CD4-positive, alpha-beta T cell (primary cell): ENCODE measurements at regions not wholly inside any gene's neighbourhood (a gene's known extent, or its start where the extent isn't known, plus 50 kb on each side); places are given as distances from the start of the nearest gene placed in this dataset.

ENCODE experiments used
- ATAC-seq: fragments of 200-7000 bp; cut with Tn5 transposase; one replicate; pipeline ENCODE4 v1.10.0; 2022; ENCODE audit warnings: mild to moderate bottlenecking; ENCODE audit not compliant: poor library complexity
- CTCF ChIA-PET: fragments of 350-600 bp; sonication (Branson Sonifier 250); formaldehyde crosslinking; loops from one replicate; lab custom pipeline; 2021; ENCODE audit warnings: antibody characterized with exemption, inconsistent platforms; lab: Charles Lee
- POLR2A ChIA-PET: fragments of 350-600 bp; sonication (Branson Sonifier 250); formaldehyde crosslinking; loops from one replicate; lab custom pipeline; 2021; ENCODE audit warnings: antibody characterized with exemption, inconsistent platforms; lab: Charles Lee
- DNase-seq, 14 experiments: peaks; one replicate each; pipeline ENCODE4 v3.0.0-alpha.2; 2013 to 2020; ENCODE audit warnings: mixed read lengths in 2 of 14
- H3K27ac ChIP-seq, 2 donors: one replicate each; pipeline versions ENCODE4 v1.5.1 to v1.7.0; 2013; ENCODE audit warnings: low read length in 2 of 2, low read depth in 1 of 2, mild to moderate bottlenecking in 1 of 2
- H3K27me3 ChIP-seq, 2 experiments: 1 replicate in 1 of 2; 2 replicates in 1 of 2; pipeline versions ENCODE4 v1.6.1 to v1.7.0; 2013; ENCODE audit warnings: low read length in 2 of 2, control low read depth in 1 of 2, mild to moderate bottlenecking in 1 of 2, moderate library complexity in 1 of 2; ENCODE audit not compliant: insufficient read depth in 2 of 2, control insufficient read depth in 1 of 2
- H3K36me3 ChIP-seq: one replicate; pipeline ENCODE4 v1.6.1; 2013; ENCODE audit warnings: low read length, control low read depth; ENCODE audit not compliant: insufficient read depth
- H3K4me1 ChIP-seq: one replicate; pipeline ENCODE4 v1.6.1; 2013; ENCODE audit warnings: low read length, control low read depth; ENCODE audit not compliant: insufficient read depth
- H3K4me3 ChIP-seq: one replicate; pipeline ENCODE4 v1.5.1; 2013; ENCODE audit warnings: mild to moderate bottlenecking, low read length, moderate library complexity
- H3K9me3 ChIP-seq, 2 experiments: 1 replicate in 1 of 2; 2 replicates in 1 of 2; pipeline versions ENCODE4 v1.6.1 to v1.7.0; 2013; ENCODE audit warnings: low read length in 2 of 2, mild to moderate bottlenecking in 2 of 2, control low read depth in 1 of 2, moderate library complexity in 1 of 2; ENCODE audit not compliant: control insufficient read depth in 1 of 2, insufficient read depth in 1 of 2
- H3K27ac Mint-ChIP-seq: one replicate; pipeline ENCODE4 v1.8.0; 2020; ENCODE audit warnings: mixed read lengths
- H3K27me3 Mint-ChIP-seq: one replicate; pipeline ENCODE4 v1.8.0; 2021; ENCODE audit warnings: mixed read lengths
- H3K36me3 Mint-ChIP-seq: one replicate; pipeline ENCODE4 v1.8.0; 2021; ENCODE audit warnings: low read depth, mixed read lengths
- H3K4me1 Mint-ChIP-seq: one replicate; pipeline ENCODE4 v1.8.0; 2021; ENCODE audit warnings: low read depth, mixed read lengths
- H3K4me3 Mint-ChIP-seq: one replicate; pipeline ENCODE4 v1.8.0; 2020; ENCODE audit warnings: mild to moderate bottlenecking, mixed read lengths
- H3K9me3 Mint-ChIP-seq: one replicate; pipeline ENCODE4 v1.8.0; 2020; ENCODE audit warnings: mixed read lengths
- intact Hi-C, 2 experiments: fragments of 100-400 bp; cut with DNase I in 1 of 2; cut with micrococcal nuclease in 1 of 2; formaldehyde crosslinking; loops; one replicate each; pipeline versions ENCODE4 v1.15.1 to v1.9.0; 2023 to 2025; cut with DNase I, micrococcal nuclease
- TF ChIP-seq, protein P1 (sequence below): fragments of 200-600 bp; IDR thresholded peaks from one replicate; pipeline ENCODE4 v1.8.0; 2022; ENCODE audit warnings: antibody characterized with exemption, mild to moderate bottlenecking

GRCh38 chr21:16269476-16269875 is 539.7 kb downstream of the USP25 start:
- intact Hi-C loops: no loop called here
- ATAC-seq (no peak), DNase-seq (no peak)
- no peak overlapping the region for H3K27ac ChIP-seq
- Mint-ChIP-seq H3K36me3 (no peaks in the 10 kb centered on the region), H3K4me1 (no peaks in the 10 kb centered on the region), H3K4me3 (no peak overlapping the region), H3K9me3 (no peaks in the 10 kb centered on the region), H3K27me3 (no peaks in the 10 kb centered on the region), H3K27ac (no peak overlapping the region)
- ChIA-PET CTCF (no interaction called here), POLR2A (no interaction called here)
- no peaks in the 10 kb centered on the region for H3K4me1 ChIP-seq
- H3K27me3 ChIP-seq: no peaks in the 10 kb centered on the region
- TF ChIP-seq, protein P1, sequence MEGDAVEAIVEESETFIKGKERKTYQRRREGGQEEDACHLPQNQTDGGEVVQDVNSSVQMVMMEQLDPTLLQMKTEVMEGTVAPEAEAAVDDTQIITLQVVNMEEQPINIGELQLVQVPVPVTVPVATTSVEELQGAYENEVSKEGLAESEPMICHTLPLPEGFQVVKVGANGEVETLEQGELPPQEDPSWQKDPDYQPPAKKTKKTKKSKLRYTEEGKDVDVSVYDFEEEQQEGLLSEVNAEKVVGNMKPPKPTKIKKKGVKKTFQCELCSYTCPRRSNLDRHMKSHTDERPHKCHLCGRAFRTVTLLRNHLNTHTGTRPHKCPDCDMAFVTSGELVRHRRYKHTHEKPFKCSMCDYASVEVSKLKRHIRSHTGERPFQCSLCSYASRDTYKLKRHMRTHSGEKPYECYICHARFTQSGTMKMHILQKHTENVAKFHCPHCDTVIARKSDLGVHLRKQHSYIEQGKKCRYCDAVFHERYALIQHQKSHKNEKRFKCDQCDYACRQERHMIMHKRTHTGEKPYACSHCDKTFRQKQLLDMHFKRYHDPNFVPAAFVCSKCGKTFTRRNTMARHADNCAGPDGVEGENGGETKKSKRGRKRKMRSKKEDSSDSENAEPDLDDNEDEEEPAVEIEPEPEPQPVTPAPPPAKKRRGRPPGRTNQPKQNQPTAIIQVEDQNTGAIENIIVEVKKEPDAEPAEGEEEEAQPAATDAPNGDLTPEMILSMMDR: no peak
- H3K9me3 ChIP-seq: no peaks in the 10 kb centered on the region
- H3K4me3 ChIP-seq: no peak overlapping the region
- H3K36me3 ChIP-seq: no peaks in the 10 kb centered on the region

GRCh38 chr21:16279731-16280581 is 550.2 kb downstream of the USP25 start:
- intact Hi-C loops: no loop called here
- no peaks in the 10 kb centered on the region for H3K9me3 Mint-ChIP-seq
- H3K27ac Mint-ChIP-seq: no peak overlapping the region
- no peaks in the 10 kb centered on the region for H3K9me3 ChIP-seq
- CTCF ChIA-PET: no interaction called here
- no peaks in the 10 kb centered on the region for H3K4me1 ChIP-seq
- no peaks in the 10 kb centered on the region for H3K27me3 ChIP-seq
- ATAC-seq (no peak), DNase-seq (no peak)
- H3K36me3 Mint-ChIP-seq: no peaks in the 10 kb centered on the region
- POLR2A ChIA-PET: no interaction called here
- H3K27ac ChIP-seq: no peak overlapping the region
- H3K36me3 ChIP-seq: no peaks in the 10 kb centered on the region
- H3K4me3 ChIP-seq: no peak overlapping the region
- H3K4me3 Mint-ChIP-seq: no peak overlapping the region
- no peaks in the 10 kb centered on the region for H3K27me3 Mint-ChIP-seq
- TF ChIP-seq, protein P1: no peak
- no peaks in the 10 kb centered on the region for H3K4me1 Mint-ChIP-seq

- no peaks in the 10 kb centered on the region for H3K4me1 ChIP-seq
- no peak overlapping the region for H3K27ac ChIP-seq
- no peaks in the 10 kb centered on the region for H3K36me3 ChIP-seq
- H3K9me3 ChIP-seq: no peaks in the 10 kb centered on the region
- intact Hi-C loops: no loop called here
- ChIA-PET POLR2A (no interaction called here), CTCF (no interaction called here)
- TF ChIP-seq, protein P1: no peak
- no peak overlapping the region for H3K4me3 ChIP-seq
- H3K9me3 Mint-ChIP-seq: no peaks in the 10 kb centered on the region
- DNase-seq: no peak
- H3K27me3 ChIP-seq: no peaks in the 10 kb centered on the region
- H3K4me3 Mint-ChIP-seq: no peak overlapping the region
- H3K4me1 Mint-ChIP-seq: no peaks in the 10 kb centered on the region
- no peak for ATAC-seq
- no peak overlapping the region for H3K27ac Mint-ChIP-seq
- H3K36me3 Mint-ChIP-seq: no peaks in the 10 kb centered on the region
- H3K27me3 Mint-ChIP-seq: no peaks in the 10 kb centered on the region
These were observed 550.9 kb downstream of the USP25 start for GRCh38 chr21:16280686-16281091.
